ENCODE measurements at regions not wholly inside any gene's neighbourhood (a gene's known extent, or its start where the extent isn't known, plus 50 kb on each side); places are given as distances from the start of the nearest gene placed in this dataset.

DNA sequence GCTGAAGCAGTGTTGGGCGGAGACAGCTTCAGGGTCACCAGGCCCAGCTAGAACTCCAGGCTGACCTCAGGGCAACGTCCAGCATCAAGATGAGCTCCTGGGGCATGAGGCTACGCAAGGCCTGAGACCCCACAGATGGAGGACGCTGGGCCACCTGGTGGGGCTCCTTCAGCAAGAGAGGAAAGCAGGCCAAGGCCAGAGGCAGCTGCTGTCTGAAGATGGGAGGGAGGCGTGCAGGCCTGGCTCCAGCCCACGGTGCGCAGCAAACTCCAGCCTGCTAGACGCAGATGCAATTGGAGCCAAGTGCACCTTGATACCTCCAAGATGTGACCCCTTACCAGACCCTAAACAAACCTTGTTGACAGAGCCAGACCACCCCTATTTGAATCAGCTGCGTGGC is 220.9 kb upstream of the RREB1 start:
- Mint-ChIP-seq H3K4me1 (peaks cover 90% of the 10 kb centered on the region), H3K36me3 (peaks cover 0 to 5% of the 10 kb centered on the region in 2 donors), H3K27ac (peak overlapping the region; percentile 98 to 100 (median 99)), H3K4me3 (peak overlapping the region in 1 of 2 donors; percentile 15), H3K9me3 (peaks cover 0 to 2% (median 0%) of the 10 kb centered on the region in 7 donors), H3K27me3 (ENCODE audit: low read depth in 3 of 3) (peaks cover 0 to 5% (median 0%) of the 10 kb centered on the region in 3 donors)
- Histone ChIP-seq H3K4me3 (replicated peaks in 1 of 3; ENCODE audit: low read depth in 2 of 3, low read length in 3 of 3) (no peak overlapping the region), H3K79me2 (ENCODE audit: insufficient read depth, low read length) (peaks cover 44% of the 10 kb centered on the region), H2AFZ (ENCODE audit: insufficient read depth, low read depth, low read length, poor library complexity, severe bottlenecking) (peak overlapping the region; percentile 57), H3K4me1 (ENCODE audit: control insufficient read depth in 1 of 2, insufficient read depth in 2 of 2, low read length in 2 of 2) (peaks cover 85 to 95% of the 10 kb centered on the region in 2 donors), H3K27me3 (ENCODE audit: control insufficient read depth in 2 of 2, insufficient read depth in 2 of 2, low read length in 2 of 2) (no peaks in the 10 kb centered on the region), H4K20me1 (ENCODE audit: insufficient read depth, low read length) (no peaks in the 10 kb centered on the region), H3K36me3 (replicated peaks in 1 of 2; ENCODE audit: control insufficient read depth in 1 of 2, insufficient read depth in 2 of 2, low read length in 2 of 2) (no peaks in the 10 kb centered on the region), H3K4me2 (replicated peaks; ENCODE audit: extremely low read depth, low read length, poor library complexity, severe bottlenecking) (peak overlapping the region; percentile 73), H3K27ac (ENCODE audit: low read depth in 1 of 2, low read length in 2 of 2) (peak overlapping the region; percentile 95 to 100), H3K9ac (ENCODE audit: insufficient read depth, low read length, poor library complexity, severe bottlenecking) (peak overlapping the region; percentile 93), H3K9me3 (replicated peaks in 1 of 2; ENCODE audit: control insufficient read depth in 1 of 2, insufficient read depth in 1 of 2, low read length in 2 of 2) (no peaks in the 10 kb centered on the region)
- 96% methylated on average over 9 of the region's 9 CpGs for WGBS (ENCODE audit: insufficient coverage)
- TF ChIP-seq, protein P1, sequence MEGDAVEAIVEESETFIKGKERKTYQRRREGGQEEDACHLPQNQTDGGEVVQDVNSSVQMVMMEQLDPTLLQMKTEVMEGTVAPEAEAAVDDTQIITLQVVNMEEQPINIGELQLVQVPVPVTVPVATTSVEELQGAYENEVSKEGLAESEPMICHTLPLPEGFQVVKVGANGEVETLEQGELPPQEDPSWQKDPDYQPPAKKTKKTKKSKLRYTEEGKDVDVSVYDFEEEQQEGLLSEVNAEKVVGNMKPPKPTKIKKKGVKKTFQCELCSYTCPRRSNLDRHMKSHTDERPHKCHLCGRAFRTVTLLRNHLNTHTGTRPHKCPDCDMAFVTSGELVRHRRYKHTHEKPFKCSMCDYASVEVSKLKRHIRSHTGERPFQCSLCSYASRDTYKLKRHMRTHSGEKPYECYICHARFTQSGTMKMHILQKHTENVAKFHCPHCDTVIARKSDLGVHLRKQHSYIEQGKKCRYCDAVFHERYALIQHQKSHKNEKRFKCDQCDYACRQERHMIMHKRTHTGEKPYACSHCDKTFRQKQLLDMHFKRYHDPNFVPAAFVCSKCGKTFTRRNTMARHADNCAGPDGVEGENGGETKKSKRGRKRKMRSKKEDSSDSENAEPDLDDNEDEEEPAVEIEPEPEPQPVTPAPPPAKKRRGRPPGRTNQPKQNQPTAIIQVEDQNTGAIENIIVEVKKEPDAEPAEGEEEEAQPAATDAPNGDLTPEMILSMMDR (IDR thresholded peaks at IDR 0.05) = no peak
- no peak for DNase-seq
- intact Hi-C loops (cut with micrococcal nuclease) = loop anchor here in 1 of 2 donors (10.0 kb wide), 1 partner anchor 72 kb away; no protein-coding TSS in a partner anchor

DNA sequence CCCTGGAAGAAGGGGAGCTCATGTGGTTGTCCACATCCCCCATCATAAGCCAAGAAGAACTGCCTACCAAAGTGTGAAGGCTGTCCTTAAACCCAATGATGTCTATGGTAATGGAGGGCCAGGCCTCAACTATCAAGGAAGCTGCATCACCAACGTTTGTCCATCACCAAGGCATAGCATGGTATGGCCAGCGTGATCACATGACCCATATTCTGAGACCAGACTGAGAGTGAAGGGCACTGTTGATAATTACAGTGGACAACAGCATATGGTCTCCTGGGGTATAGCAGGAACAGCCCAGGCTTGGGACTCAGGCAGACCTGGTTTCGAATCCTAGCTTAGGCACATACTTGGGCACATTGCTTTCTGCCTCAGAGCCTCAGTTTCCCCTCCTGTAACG is 218.2 kb upstream of the RREB1 start:
- DNase-seq = no peak
- H3K36me3 Mint-ChIP-seq = peaks cover 5% of the 10 kb centered on the region in 2 donors
- H3K4me1 ChIP-seq (ENCODE audit: control insufficient read depth in 1 of 2, insufficient read depth in 2 of 2, low read length in 2 of 2) = peaks cover 74 to 86% of the 10 kb centered on the region in 2 donors
- H3K4me3 ChIP-seq (replicated peaks in 1 of 3; ENCODE audit: low read depth in 2 of 3, low read length in 3 of 3) = peak overlapping the region in 1 of 3 experiments; percentile 57
- TF ChIP-seq, protein P1 (IDR thresholded peaks at IDR 0.05) = no peak
- H3K4me1 Mint-ChIP-seq = peaks cover 74% of the 10 kb centered on the region
- no peak overlapping the region for H3K4me3 Mint-ChIP-seq
- WGBS (ENCODE audit: insufficient coverage) = 90% methylated on average over 2 of the region's 4 CpGs
- no peaks in the 10 kb centered on the region for H3K9me3 ChIP-seq (replicated peaks in 1 of 2; ENCODE audit: control insufficient read depth in 1 of 2, insufficient read depth in 1 of 2, low read length in 2 of 2)
- H2AFZ ChIP-seq (ENCODE audit: insufficient read depth, low read depth, low read length, poor library complexity, severe bottlenecking) = no peak overlapping the region
- H3K36me3 ChIP-seq (replicated peaks in 1 of 2; ENCODE audit: control insufficient read depth in 1 of 2, insufficient read depth in 2 of 2, low read length in 2 of 2) = no peaks in the 10 kb centered on the region
- H3K27me3 ChIP-seq (ENCODE audit: control insufficient read depth in 2 of 2, insufficient read depth in 2 of 2, low read length in 2 of 2) = no peaks in the 10 kb centered on the region
- peak overlapping the region in 6 of 7 donors; percentile 85 to 97 (median 91) for H3K27ac Mint-ChIP-seq
- no peak overlapping the region for H3K9ac ChIP-seq (ENCODE audit: insufficient read depth, low read length, poor library complexity, severe bottlenecking)
- H3K27me3 Mint-ChIP-seq (ENCODE audit: low read depth in 3 of 3) = peaks cover 0 to 1% (median 0%) of the 10 kb centered on the region in 3 donors
- peaks cover 43% of the 10 kb centered on the region for H3K79me2 ChIP-seq (ENCODE audit: insufficient read depth, low read length)
- H4K20me1 ChIP-seq (ENCODE audit: insufficient read depth, low read length) = no peaks in the 10 kb centered on the region
- peak overlapping the region; percentile 65 to 81 for H3K27ac ChIP-seq (ENCODE audit: low read depth in 1 of 2, low read length in 2 of 2)
- peaks cover 0 to 2% (median 0%) of the 10 kb centered on the region in 7 donors for H3K9me3 Mint-ChIP-seq
- intact Hi-C loops (cut with micrococcal nuclease) = loop anchor here in 1 of 2 donors (10.0 kb wide), 1 partner anchor 75 kb away; no protein-coding TSS in a partner anchor
- H3K4me2 ChIP-seq (replicated peaks; ENCODE audit: extremely low read depth, low read length, poor library complexity, severe bottlenecking) = no peak overlapping the region

Data from CD14-positive monocyte (primary cell).